ENCODE measurements at regions not wholly inside any gene's neighbourhood (a gene's known extent, or its start where the extent isn't known, plus 50 kb on each side); places are given as distances from the start of the nearest gene placed in this dataset.

DNA sequence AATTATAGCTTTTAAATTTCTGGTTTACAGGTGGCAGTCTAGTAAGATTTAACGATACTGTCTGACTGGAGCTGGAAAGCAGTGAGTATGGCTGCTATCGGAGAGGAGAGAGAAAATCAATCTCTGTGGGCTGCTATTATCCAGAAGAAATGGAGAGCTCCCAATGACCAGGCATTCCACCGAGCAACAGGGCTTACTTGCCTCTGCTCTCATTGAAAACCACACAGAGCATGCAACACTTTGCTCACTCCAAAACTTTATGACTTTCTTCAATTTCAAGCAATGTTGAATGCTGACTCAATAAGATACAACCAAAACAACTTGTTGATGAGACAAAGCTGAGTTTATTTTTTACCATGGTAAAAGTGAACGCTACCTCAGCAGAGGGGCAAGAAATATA is 337.0 kb upstream of the NCAM2 start:
- Histone ChIP-seq H2AFZ (ENCODE audit: low read depth, low read length) (no peak overlapping the region), H3K4me1 (ENCODE audit: control insufficient read depth, extremely low read depth, insufficient read depth, low read length) (no peaks in the 10 kb centered on the region), H3K9me3 (replicated peaks; ENCODE audit: control insufficient read depth, insufficient read depth, low read length) (peaks cover 4% of the 10 kb centered on the region), H3K27ac (ENCODE audit: insufficient read depth, low read depth, low read length) (no peak overlapping the region), H3K9me1 (replicated peaks; ENCODE audit: control insufficient read depth, extremely low read depth, insufficient read depth, low read length) (no peaks in the 10 kb centered on the region), H3K4me2 (ENCODE audit: insufficient read depth, low read length) (no peak overlapping the region), H4K20me1 (replicated peaks; ENCODE audit: control insufficient read depth, extremely low read depth, insufficient read depth, low read length) (no peaks in the 10 kb centered on the region), H3K4me3 (replicated peaks in 1 of 3; ENCODE audit: insufficient read depth in 1 of 3, low read depth in 1 of 3, low read length in 3 of 3) (no peak overlapping the region), H3K36me3 (ENCODE audit: control insufficient read depth in 2 of 2, extremely low read depth in 1 of 2, insufficient read depth in 2 of 2, low read length in 2 of 2) (no peaks in the 10 kb centered on the region), H3K79me2 (ENCODE audit: control insufficient read depth, insufficient read depth, low read length) (no peaks in the 10 kb centered on the region), H3K27me3 (ENCODE audit: control insufficient read depth in 2 of 2, insufficient read depth in 2 of 2, low read length in 2 of 2) (no peaks in the 10 kb centered on the region), H3K9ac (replicated peaks; ENCODE audit: extremely low read depth, insufficient read depth, low read length) (no peak overlapping the region)
- dilution Hi-C loops (cut with MboI; ENCODE audit: extremely low pct_ligation_motif_present, low sequenced_read_pairs), result no loop called here
- intact Hi-C loops (cut with micrococcal nuclease), result no loop called here
- no peak for DNase-seq (ENCODE audit: low read depth, low spot score)
- BruUV-seq (replicated peaks), result no TSS peak
- FAIRE-seq, result no peak
- TF ChIP-seq EZH2 (IDR thresholded peaks at IDR 0.05; ENCODE audit: borderline replicate concordance, low read depth, low read length, severe bottlenecking) (no peak), POLR2AphosphoS5 (IDR thresholded peaks at IDR 0.05; ENCODE audit: insufficient read depth, low read depth, low read length) (no peak), MYC (IDR thresholded peaks at IDR 0.05; ENCODE audit: low read depth, low read length) (no peak), GATA2 (IDR thresholded peaks at IDR 0.05; ENCODE audit: insufficient read depth, insufficient read length, low read depth, low read length) (no peak), JUN (IDR thresholded peaks at IDR 0.05; ENCODE audit: borderline replicate concordance, insufficient read depth, insufficient read length, low read depth) (no peak), CTCF (IDR thresholded peaks at IDR 0.05; ENCODE audit: extremely low read depth in 1 of 2, insufficient read depth in 1 of 2, low read depth in 1 of 2, low read length in 2 of 2) (no peak), FOS (IDR thresholded peaks at IDR 0.05; ENCODE audit: borderline replicate concordance, insufficient read depth, low read length) (no peak), MAX (IDR thresholded peaks at IDR 0.05; ENCODE audit: insufficient read depth, insufficient read length) (no peak)
- ChIA-PET POLR2A (no interaction called here), CTCF (no interaction called here)

Measured in endothelial cell of umbilical vein (primary cell).